G401 (cell line): ENCODE measurements at regions not wholly inside any gene's neighbourhood (a gene's known extent, or its start where the extent isn't known, plus 50 kb on each side); places are given as distances from the start of the nearest gene placed in this dataset.
A peak's percentile ranks its signal among the peaks of the same experiment; 100 is the strongest.

Experiments
- DNase-seq: peaks from one replicate; pipeline ENCODE4 v3.0.0-alpha.2; 2015; ENCODE audit warnings: low spot score
- in situ Hi-C: cut with HindIII; loops from 2 replicates; pipeline ENCODE4 v1.10.0; 2016; ENCODE audit warnings: low sequenced_read_pairs, mixed read lengths

DNA sequence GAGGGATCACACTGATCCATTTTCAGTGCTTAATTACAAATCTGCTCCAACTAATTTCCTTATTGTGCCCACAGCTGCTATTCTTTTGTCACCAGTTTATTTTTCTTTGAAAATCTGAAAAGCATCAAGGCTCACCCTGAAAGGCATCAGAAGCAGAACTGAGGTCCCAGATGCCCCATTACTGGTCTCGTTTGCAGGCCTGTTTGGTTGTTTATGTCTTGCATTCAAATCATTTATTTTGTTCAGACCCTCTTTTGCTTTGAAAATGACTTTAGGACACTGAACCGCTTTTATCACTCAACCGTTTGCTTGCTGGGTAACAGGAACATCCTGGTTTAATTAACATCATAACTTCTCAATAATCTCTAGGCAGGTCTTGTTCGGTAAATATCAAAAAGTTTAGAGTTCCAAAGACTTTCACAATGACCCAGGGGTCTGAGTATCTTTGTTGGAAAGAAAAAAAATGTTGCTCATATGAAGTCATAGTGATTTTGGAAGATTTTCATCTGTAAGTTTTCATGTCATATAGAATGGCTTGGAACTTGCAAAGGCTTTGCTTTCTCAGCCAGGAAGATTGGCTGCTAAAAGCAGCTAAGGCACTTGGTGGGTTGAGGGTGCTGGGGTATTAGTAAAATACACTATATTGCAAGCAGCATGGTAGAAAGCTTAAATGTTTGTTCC is 398.3 kb upstream of the NPVF start:
- in situ Hi-C loops, result no loop called here
- DNase-seq, result peak; percentile 26

DNA sequence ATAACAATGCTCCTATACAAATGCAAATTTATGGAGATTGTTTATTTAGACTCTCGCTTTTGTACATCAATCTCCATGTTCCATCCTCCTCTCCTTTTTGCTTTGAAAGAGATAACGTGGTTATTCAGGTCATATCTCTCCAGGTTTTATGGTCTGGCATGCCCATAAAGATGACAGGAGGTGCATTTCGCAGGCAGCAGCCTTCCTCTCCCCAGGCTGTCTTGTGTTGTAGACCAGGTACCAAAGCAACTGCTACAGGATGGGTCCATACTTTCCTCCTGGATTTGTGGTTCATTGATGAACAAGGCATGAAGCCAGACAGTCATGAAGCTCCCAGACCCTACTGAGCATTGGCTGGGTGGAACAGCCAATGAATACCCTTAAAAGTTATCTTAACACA is 400.2 kb upstream of the NPVF start:
- DNase-seq, result peak; percentile 90
- in situ Hi-C loops, result no loop called here

DNA sequence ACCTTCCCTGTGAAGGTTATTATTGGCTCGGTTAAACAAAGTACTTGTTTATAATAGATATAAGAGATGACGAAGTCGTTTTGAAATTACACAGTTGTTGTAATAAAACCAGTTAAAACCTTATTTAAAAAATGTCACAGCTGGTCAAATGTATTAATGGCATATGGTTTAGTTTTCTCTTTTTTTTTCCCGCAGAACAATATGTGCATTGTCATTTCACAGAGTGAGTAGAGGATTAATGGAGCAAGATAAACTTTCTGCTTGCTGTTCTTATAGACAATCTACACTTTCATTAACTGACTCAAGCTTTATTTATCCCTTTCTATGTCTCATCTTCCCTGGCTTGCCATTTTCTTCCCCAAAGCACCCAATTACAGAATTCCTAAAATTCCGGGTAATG is 404.3 kb upstream of the NPVF start:
- no peak for DNase-seq
- in situ Hi-C loops, result no loop called here

DNA sequence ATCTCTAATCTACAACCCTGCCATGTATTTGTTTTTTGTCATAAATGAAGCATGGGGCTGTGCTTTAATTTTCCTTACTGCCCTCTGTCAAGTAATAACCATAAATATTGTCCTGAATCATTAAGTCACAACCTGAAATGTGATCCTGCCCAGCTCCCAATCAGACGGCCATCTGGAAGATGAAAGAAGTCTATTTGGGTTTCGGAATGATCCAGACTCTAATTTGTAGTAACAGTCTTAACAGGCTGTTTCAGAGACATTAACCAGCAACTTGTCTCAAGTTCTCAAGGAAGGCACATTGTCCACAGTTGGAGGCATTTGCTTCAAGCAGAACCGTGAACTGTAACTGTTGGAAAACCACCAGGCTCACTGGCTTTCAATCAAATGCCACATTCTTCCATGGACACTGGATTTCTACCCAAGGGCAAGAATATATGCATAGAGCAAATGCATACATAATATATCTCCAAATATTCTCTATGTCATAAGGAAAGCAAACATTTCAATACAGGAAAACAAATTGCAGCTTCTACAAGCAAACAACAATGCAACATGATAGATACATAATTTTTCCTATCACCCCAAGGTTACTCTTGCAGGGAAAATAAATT is 405.2 kb upstream of the NPVF start:
- in situ Hi-C loops, result no loop called here
- no peak for DNase-seq

DNA sequence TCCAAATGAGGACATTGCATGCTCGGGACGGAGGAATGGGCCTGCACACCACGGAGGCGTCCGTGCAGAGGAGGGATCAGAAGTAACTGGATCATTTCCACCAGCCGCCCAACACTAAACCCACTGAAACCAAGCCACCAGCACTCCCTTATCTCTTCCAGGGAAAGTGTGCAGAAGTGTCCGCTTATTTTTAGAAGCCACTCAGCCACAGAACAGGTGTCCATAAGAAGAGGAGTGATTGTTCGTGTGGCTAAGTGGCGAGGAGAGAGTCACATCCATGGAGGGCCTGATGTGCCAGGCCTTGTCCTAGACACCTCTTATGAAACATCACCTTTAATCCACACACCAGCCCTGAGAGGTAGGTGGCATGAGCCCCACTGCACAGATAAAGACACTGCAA is 407.9 kb upstream of the NPVF start:
- in situ Hi-C loops, result no loop called here
- no peak for DNase-seq

DNA sequence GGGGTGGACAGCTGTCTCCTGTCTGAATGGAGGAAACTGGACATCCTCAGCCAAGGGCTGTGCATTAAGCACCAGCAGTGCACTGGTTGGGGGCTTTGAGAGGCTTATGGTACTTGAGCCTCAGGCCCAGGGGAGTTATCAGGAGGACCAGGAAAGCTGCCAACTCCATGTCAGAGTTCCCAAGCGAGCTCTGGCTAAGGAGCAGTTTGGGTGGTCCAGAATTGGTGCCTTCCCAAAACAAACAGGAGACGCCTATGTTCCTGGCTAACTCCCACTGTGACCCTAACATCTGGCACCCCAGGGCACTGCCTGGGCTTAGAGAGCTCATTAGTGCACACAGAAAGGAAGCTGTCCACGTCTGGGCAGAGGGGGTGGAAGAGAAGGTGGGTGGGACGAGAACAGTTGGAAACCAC is 408.6 kb upstream of the NPVF start:
- no peak for DNase-seq
- in situ Hi-C loops, result no loop called here

DNA sequence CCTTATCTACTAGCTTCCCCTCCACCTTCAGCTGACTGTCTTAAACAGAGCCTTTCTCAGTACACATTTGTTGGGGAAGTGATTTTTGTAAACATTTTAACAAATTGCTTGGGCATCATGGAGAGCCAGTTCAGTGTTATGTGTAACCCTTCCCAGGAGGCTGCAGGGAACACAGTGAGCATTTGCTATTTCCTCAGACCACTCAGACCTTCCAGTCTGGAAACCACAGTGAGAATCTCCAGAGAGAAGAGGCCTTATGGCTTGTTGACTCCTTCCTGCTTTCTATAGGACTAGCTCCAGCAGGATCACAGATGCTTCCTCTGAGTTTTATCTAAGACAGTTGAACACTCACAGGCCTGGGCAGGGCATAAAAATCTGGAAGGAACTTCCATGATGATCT is 409.8 kb upstream of the NPVF start:
- in situ Hi-C loops, result no loop called here
- DNase-seq, result no peak

DNA sequence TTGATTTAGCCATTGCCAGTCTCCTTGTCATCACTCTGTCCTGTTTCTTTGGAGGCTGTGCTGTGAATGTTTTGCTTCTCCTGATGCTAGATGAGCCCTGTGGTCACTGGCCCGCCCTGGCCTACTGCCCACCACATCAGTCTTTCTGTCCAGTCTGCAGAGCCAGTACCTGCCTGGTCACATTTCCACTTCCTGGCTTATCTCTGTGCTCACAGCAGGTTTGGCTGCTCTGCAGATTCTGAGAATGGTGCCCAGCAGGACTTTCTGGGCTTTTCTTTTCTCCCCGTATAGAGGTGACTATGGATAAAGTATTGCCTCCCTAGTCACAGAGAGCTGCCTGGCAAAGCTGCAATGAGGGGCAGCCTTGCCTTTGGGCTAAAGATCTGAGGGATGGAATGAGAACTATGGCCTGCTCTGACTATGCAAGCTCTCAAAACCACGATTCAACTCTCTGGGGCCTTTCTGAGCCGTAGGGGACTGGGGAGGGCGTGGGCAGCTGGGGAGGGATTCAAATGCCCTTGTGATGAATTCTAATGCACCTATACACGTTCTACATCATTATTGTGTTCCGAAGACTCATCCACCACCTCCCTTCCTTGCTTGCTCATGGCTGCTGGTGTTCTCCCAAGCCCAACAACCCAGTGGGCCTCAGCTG is 410.4 kb upstream of the NPVF start:
- in situ Hi-C loops, result no loop called here
- no peak for DNase-seq

DNA sequence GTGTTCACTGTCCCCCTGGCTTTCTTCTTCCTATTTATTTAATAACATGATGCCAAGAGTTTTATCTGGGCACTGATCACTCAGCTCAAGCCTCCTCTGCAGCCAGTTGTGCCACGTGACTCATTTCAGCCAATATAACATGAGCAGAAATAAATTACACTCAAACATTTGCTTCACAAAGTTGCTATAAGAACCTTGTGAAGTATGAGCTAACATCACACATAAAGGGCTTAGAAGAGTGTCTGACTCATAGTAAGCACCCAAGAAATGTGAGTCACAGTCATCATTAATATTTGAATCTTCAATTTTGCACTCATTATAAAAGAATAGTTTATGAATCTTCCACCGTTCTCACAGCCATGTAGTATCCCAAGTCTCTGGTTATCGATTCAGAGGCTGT is 414.6 kb upstream of the NPVF start:
- DNase-seq, result no peak
- in situ Hi-C loops, result no loop called here

DNA sequence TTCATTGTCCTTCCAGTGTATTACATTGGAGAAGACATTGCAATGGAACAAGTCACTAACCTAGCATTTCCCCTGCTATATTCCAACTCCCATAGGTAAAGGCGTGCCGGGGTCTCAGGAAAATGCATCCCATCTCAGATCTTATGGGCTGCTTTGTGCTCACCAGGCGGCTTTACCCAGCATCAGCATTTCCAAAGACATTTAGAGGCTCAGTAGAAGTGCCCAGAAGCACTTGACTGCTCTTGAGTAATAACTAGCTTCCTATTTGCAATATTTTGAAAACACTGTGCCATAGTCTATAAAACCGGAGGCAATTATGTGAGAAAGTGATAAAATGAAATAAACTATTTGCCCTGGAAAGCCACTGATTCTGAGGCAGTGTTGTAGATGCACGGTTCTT is 415.0 kb upstream of the NPVF start:
- no peak for DNase-seq
- in situ Hi-C loops, result no loop called here

DNA sequence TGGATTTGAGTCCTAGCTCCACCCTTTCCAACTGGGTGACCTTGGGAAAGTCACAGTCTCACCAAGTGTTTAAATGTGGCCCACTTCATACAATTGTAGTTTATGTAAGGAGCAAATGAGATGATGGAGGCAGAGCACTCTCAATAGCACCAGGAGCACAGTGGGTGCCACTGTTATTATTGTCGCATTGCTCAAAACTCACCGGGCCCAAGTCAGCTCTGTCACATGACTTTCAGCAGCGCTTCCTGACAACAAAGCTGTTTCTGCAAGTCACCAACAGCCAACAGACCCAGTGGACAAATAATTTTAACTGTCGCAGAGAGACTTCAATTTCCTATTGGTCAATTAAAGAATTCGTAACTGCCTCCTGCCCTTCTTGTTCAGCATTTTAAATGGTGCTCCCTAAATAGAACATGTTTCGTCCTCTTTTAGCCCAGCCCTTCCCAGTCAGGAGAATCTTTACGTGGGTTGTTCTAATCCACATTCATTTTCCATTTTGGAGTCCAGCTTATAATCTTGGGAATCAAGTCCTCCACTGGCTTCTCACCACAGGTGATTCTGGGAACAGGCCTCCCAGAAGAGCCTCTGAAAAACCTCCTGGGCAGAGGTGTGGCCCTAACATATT is 415.6 kb upstream of the NPVF start:
- no peak for DNase-seq
- in situ Hi-C loops, result no loop called here

DNA sequence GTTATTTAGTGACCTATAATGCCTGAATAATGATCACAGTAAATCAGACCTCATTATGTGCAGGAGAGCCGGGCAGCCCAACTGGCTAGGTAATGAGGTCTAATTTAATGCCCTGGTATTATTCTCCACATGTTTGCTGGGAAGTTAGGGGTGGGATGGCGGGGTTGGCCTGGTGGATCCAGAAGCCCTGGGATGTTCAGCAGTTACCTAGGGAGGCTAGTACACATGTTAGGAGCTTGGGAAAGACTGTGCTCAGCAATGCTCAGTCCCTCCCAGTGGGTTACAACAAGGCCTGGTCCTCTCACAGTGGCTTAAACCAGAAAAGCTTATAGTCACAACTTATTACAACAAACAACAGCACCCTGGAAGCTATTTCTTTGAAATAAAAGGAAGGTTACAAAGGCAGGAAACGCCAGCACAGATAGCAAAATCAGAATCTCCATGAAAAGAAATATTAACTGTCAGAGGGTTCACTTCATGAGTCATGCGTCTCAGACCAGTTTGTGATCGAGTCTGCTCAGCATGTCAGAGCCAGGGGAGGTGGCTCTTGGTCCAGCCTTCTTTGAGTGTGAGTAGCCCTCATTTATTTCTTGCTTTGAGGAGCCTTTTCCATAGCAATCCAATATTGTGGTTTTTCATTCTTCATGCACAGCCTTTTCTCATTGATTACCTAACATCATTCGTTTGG is 418.6 kb upstream of the NPVF start:
- DNase-seq, result no peak
- in situ Hi-C loops, result no loop called here

DNA sequence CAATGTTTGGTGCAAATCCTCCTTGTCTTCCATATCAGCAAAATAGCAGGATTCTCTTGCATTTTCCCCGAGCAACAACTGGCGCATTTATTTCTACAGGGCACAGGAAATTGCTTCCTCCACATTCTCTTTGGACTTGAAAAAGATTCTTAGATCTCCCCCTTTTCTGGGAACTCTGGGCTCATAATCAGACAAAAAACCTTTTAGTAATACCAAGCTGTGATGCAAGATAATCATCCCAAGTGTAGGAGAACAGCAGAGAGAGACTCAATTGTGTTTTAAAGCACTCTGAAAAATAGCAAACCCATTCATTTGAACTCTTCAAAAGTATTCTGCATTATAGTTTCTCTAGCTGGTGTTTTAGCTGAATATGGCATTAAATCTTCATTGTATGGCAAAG is 419.6 kb upstream of the NPVF start:
- DNase-seq, result no peak
- in situ Hi-C loops, result no loop called here

DNA sequence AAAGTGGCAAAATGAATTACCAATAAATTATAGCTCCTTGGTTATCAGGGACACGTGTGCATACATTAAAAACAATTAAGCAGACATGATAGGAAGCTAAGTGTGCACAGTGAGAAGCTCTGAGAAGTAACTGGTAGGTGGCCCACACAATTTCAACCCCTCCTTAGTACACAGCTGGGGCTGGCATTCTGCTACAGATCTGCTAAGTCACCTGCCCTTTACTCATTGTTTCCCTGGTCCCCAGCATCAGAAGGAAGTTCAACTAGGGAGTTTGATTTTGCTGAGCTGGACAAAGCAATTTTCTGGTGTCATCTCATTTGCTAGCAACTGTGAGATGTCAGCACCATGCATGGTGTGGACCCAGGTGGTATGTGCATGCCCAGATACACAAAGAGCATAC is 424.1 kb upstream of the NPVF start:
- no peak for DNase-seq
- in situ Hi-C loops, result no loop called here

DNA sequence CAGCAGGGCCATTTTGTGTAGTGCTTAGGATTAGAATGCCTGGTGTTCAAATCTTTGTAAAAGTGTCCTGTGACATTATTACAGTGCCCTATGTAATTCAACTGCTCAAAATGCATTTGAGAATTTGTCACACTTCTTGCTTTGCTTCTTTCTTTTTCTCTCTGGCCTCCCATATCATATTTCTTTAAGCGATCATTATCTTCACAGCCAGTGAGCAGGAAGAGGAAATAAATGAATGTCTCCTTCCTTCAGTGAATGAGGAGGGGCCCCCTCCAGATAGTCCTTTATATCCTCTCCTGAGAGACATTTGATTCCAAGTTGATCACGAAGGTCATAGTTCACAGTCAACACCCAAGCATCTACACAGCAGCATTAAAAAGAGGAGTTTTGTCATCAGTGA is 425.1 kb upstream of the NPVF start:
- in situ Hi-C loops, result no loop called here
- DNase-seq, result no peak

DNA sequence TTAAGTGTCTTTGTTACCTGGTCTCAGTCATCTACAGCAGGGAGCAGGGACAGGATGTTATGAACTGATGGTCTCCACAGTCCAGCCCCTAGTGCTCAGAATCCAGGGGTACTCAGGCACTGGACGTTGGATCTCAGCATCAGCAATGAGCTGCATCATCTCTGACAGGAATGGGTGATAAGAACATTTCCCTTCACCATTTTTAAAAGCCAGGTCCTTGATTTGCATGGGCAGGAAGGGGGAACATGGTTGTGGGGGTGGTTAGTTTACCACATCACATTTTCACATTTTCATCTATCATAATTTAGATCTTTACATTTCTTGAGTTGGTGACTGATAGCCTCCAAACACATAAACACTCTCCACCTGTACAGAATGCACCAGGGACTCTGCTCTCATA is 427.8 kb upstream of the NPVF start:
- no peak for DNase-seq
- in situ Hi-C loops, result no loop called here

DNA sequence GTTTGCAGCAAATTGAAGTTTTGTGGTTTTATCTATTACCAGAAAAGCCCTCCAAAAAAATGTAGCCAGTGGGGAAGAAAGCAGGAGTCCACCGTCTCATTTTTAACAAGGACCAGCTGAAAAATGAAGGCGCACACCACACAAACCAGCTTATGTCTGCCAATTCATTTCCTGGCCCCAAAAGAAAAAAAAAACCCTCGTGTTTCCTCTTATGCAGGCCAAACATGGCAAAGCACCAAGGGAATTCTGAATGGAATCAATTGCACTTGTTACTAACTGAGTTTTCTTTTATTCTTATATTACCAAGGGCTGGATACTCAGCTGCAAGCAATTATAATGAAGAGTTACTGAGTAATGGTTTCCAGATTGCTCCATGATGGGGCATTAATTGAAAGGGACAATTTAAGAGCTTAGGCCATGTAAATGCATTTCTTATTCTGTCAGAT is 428.3 kb upstream of the NPVF start:
- no peak for DNase-seq
- in situ Hi-C loops, result no loop called here

DNA sequence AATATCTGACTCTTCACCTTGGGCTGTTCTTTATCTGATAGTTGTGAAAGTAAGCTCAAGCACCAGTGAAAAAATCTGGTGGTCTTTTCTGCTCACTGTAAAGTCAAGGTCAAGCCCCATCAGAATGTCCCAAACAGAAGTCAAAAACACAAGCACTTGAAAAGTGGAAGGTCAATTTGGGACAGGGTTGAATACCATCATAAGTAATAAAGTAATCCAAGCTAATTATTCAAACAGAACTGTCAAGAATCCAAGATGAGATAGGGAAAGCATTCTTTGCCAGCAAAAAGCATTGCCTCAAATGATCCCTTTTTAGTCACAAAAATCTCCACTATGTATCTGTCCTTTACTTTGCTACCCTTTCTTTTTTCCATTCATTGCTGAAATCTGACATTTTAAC is 430.1 kb upstream of the NPVF start:
- no peak for DNase-seq
- in situ Hi-C loops, result no loop called here

DNA sequence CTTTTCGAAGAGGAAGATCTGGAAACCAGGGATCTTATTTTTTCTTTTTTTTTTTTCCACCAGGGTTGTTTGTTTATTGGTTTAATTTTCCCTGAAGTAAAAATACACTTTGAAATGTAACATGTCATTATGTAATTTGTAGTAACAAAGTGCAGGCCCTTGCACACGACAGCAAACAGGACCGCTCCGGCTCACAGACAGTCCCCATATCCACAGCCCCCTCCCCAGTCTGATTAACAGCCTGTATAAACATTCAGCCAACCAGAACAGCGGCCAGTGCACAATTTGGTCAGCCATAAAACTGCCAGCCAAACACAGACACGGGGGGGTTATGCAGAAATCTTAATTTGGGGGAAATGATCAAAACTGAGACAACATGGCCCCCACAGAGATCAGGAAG is 431.6 kb upstream of the NPVF start:
- no peak for DNase-seq
- in situ Hi-C loops, result no loop called here
